Endothelial cell of umbilical vein (primary cell): ENCODE measurements at regions not wholly inside any gene's neighbourhood (a gene's known extent, or its start where the extent isn't known, plus 50 kb on each side); places are given as distances from the start of the nearest gene placed in this dataset.

Experiments used
- BruUV-seq: library from RNA; stranded (reverse); fragments of 400-500 nt; replicated peaks from 2 replicates; lab custom pipeline; 2021; lab: Mats Ljungman, UMichigan
- CTCF ChIA-PET: fragments of 300-600, 350-600 bp; sonication (Branson Sonifier 250); formaldehyde crosslinking; loops from one replicate; lab custom pipeline; 2021; ENCODE audit warnings: antibody characterized with exemption, inconsistent platforms; lab: Charles Lee
- POLR2A ChIA-PET: fragments of 300-600, 350-600 bp; sonication (Branson Sonifier 250); formaldehyde crosslinking; loops from one replicate; lab custom pipeline; 2021; ENCODE audit warnings: antibody characterized with exemption, inconsistent platforms; lab: Charles Lee
- DNase-seq: peaks from one replicate; pipeline ENCODE4 v3.0.0-alpha.2; 2011; ENCODE audit warnings: low read depth, low spot score
- FAIRE-seq: peaks from 2 replicates; lab custom pipeline; 2011; peaks lifted over from hg19 to GRCh38; lab: Jason Lieb, UNC
- H2AFZ ChIP-seq: 2 replicates; pipeline ENCODE4 v1.6.0; 2012; ENCODE audit warnings: low read depth, low read length, control low read depth, inconsistent platforms
- H3K27ac ChIP-seq: 2 replicates; pipeline ENCODE4 v1.5.1; 2011; ENCODE audit warnings: low read depth, mild to moderate bottlenecking, control low read depth, low read length, moderate library complexity; ENCODE audit not compliant: insufficient read depth
- H3K27me3 ChIP-seq, 2 experiments: 2 replicates each; pipeline versions ENCODE4 v1.6.0 to v1.6.1; 2011; ENCODE audit warnings: low read length in 2 of 2, mixed read lengths in 1 of 2; ENCODE audit not compliant: control insufficient read depth in 2 of 2, insufficient read depth in 2 of 2
- H3K36me3 ChIP-seq, 2 experiments: 2 replicates in 1 of 2; 3 replicates in 1 of 2; pipeline ENCODE4 v1.5.1; 2011; ENCODE audit warnings: low read length in 2 of 2, mild to moderate bottlenecking in 1 of 2, moderate library complexity in 1 of 2; ENCODE audit not compliant: control insufficient read depth in 2 of 2, insufficient read depth in 2 of 2; ENCODE audit errors: extremely low read depth in 1 of 2
- H3K4me1 ChIP-seq: 3 replicates; pipeline ENCODE4 v1.5.1; 2011; ENCODE audit warnings: mild to moderate bottlenecking, low read length; ENCODE audit not compliant: control insufficient read depth, insufficient read depth; ENCODE audit errors: extremely low read depth
- H3K4me2 ChIP-seq: 2 replicates; pipeline ENCODE4 v1.6.1; 2011; ENCODE audit warnings: low read length, control low read depth, mixed read lengths; ENCODE audit not compliant: insufficient read depth
- H3K4me3 ChIP-seq, 3 experiments: fragments of 200-600 bp in 1 of 3; sonication (generic), shearing (Covaris generic) in 1 of 3; replicated peaks in 1 of 3; 2 replicates each; pipeline ENCODE4 v1.5.1; 2011 to 2016; ENCODE audit warnings: control low read depth in 3 of 3, low read length in 3 of 3, mild to moderate bottlenecking in 2 of 3, inconsistent platforms in 1 of 3, low read depth in 1 of 3, moderate library complexity in 1 of 3; ENCODE audit not compliant: insufficient read depth in 1 of 3
- H3K79me2 ChIP-seq: 2 replicates; pipeline ENCODE4 v1.6.0; 2012; ENCODE audit warnings: low read length, inconsistent platforms; ENCODE audit not compliant: control insufficient read depth, insufficient read depth
- H3K9ac ChIP-seq: replicated peaks from 2 replicates; pipeline ENCODE3; 2011; ENCODE audit warnings: low read length, control low read depth; ENCODE audit not compliant: insufficient read depth; ENCODE audit errors: extremely low read depth
- H3K9me1 ChIP-seq: replicated peaks from 3 replicates; pipeline ENCODE4 v1.6.0; 2011; ENCODE audit warnings: mild to moderate bottlenecking, low read length; ENCODE audit not compliant: control insufficient read depth, insufficient read depth; ENCODE audit errors: extremely low read depth
- H3K9me3 ChIP-seq: replicated peaks from 2 replicates; pipeline ENCODE4 v1.5.1; 2012; ENCODE audit warnings: low read length, inconsistent platforms; ENCODE audit not compliant: control insufficient read depth, insufficient read depth
- H4K20me1 ChIP-seq: replicated peaks from 2 replicates; pipeline ENCODE3; 2011; ENCODE audit warnings: mild to moderate bottlenecking, low read length; ENCODE audit not compliant: control insufficient read depth, insufficient read depth; ENCODE audit errors: extremely low read depth
- EZH2 ChIP-seq: IDR thresholded peaks from 2 replicates; pipeline ENCODE4 v1.6.1; 2012; ENCODE audit warnings: borderline replicate concordance, low read depth, mild to moderate bottlenecking, moderate library complexity, low read length, inconsistent platforms; ENCODE audit not compliant: severe bottlenecking
- FOS ChIP-seq: IDR thresholded peaks from 2 replicates; pipeline ENCODE4 v1.6.1; 2011; ENCODE audit warnings: mild to moderate bottlenecking, low read length, moderate library complexity, borderline replicate concordance; ENCODE audit not compliant: insufficient read depth
- GATA2 ChIP-seq: IDR thresholded peaks from 2 replicates; pipeline ENCODE4 v1.7.0; 2011; ENCODE audit warnings: low read depth, mild to moderate bottlenecking, moderate library complexity, mixed read lengths, low read length; ENCODE audit not compliant: insufficient read length, insufficient read depth
- JUN ChIP-seq: IDR thresholded peaks from 2 replicates; pipeline ENCODE4 v1.6.1; 2011; ENCODE audit warnings: borderline replicate concordance, low read depth; ENCODE audit not compliant: insufficient read length, insufficient read depth
- MYC ChIP-seq: IDR thresholded peaks from one replicate; pipeline ENCODE4 v1.6.1; 2011; ENCODE audit warnings: mild to moderate bottlenecking, low read depth, low read length
- POLR2A ChIP-seq: IDR thresholded peaks from 2 replicates; pipeline ENCODE4 v1.6.1; 2012; ENCODE audit warnings: low read depth, mild to moderate bottlenecking, control low read depth, low read length
- POLR2AphosphoS5 ChIP-seq: IDR thresholded peaks from 2 replicates; pipeline ENCODE4 v1.6.1; 2012; ENCODE audit warnings: low read depth, mild to moderate bottlenecking, control low read depth, low read length, moderate library complexity; ENCODE audit not compliant: insufficient read depth
- dilution Hi-C: fragments of 300-500 bp; cut with MboI; formaldehyde crosslinking; loops from one replicate; pipeline ENCODE4 v1.15.0; 2019; ENCODE audit warnings: low sequenced_read_pairs; ENCODE audit not compliant: extremely low pct_ligation_motif_present
- intact Hi-C: fragments of 100-400 bp; cut with micrococcal nuclease; formaldehyde crosslinking; loops from one replicate; pipeline ENCODE4 v1.10.0; 2022
- TF ChIP-seq, protein P1 (sequence below): IDR thresholded peaks from 2 replicates; pipeline ENCODE4 v1.6.1; 2011; ENCODE audit not compliant: insufficient read depth, insufficient read length
- TF ChIP-seq, protein P2 (sequence below), 2 donors: IDR thresholded peaks; 1 replicate in 1 of 2; 2 replicates in 1 of 2; pipeline ENCODE4 v1.5.1; 2011; ENCODE audit warnings: low read length in 2 of 2, mild to moderate bottlenecking in 2 of 2, moderate library complexity in 2 of 2, control low read depth in 1 of 2, inconsistent platforms in 1 of 2, low read depth in 1 of 2; ENCODE audit not compliant: insufficient read depth in 1 of 2; ENCODE audit errors: extremely low read depth in 1 of 2

DNA sequence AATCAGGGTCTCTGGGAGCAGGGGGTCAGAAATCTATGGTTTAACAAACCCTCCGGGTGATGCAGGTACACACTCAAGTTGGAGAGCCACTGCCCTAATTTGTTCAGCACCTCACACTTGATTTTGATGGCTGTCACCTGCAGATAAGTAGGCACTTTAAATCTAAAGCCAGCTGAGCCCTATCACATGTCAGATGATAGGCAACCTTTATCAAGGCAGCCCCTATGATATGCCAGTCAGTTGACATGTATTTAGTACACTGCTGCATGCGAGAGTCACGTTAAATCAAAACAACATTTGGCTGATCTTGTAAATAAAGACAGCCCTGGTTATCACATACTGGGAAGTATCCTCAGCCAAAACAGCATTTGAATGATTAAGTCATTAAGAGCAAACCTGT lies 104.4 kb upstream of the MCTP2 start:
- intact Hi-C loops = no loop called here

More for the DNA sequence above, 104.4 kb upstream of the MCTP2 start:
- dilution Hi-C loops = no loop called here
- ChIA-PET CTCF (no interaction called here), POLR2A (no interaction called here)
- Histone ChIP-seq H3K9ac (no peak overlapping the region), H3K9me3 (no peaks in the 10 kb centered on the region), H3K4me3 (no peak overlapping the region), H3K27ac (no peak overlapping the region), H3K4me2 (no peak overlapping the region), H4K20me1 (no peaks in the 10 kb centered on the region), H3K9me1 (no peaks in the 10 kb centered on the region), H3K4me1 (no peaks in the 10 kb centered on the region), H3K27me3 (no peaks in the 10 kb centered on the region), H3K79me2 (no peaks in the 10 kb centered on the region), H2AFZ (no peak overlapping the region), H3K36me3 (no peaks in the 10 kb centered on the region)
- FAIRE-seq = no peak
- BruUV-seq = no TSS peak
- TF ChIP-seq FOS (no peak), EZH2 (no peak), POLR2AphosphoS5 (no peak), MYC (no peak), GATA2 (no peak), JUN (no peak), POLR2A (no peak)
- TF ChIP-seq, protein P1, sequence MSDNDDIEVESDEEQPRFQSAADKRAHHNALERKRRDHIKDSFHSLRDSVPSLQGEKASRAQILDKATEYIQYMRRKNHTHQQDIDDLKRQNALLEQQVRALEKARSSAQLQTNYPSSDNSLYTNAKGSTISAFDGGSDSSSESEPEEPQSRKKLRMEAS = no peak
- TF ChIP-seq, protein P2, sequence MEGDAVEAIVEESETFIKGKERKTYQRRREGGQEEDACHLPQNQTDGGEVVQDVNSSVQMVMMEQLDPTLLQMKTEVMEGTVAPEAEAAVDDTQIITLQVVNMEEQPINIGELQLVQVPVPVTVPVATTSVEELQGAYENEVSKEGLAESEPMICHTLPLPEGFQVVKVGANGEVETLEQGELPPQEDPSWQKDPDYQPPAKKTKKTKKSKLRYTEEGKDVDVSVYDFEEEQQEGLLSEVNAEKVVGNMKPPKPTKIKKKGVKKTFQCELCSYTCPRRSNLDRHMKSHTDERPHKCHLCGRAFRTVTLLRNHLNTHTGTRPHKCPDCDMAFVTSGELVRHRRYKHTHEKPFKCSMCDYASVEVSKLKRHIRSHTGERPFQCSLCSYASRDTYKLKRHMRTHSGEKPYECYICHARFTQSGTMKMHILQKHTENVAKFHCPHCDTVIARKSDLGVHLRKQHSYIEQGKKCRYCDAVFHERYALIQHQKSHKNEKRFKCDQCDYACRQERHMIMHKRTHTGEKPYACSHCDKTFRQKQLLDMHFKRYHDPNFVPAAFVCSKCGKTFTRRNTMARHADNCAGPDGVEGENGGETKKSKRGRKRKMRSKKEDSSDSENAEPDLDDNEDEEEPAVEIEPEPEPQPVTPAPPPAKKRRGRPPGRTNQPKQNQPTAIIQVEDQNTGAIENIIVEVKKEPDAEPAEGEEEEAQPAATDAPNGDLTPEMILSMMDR (IDR thresholded peaks at IDR 0.05; ENCODE audit: extremely low read depth in 1 of 2, insufficient read depth in 1 of 2, low read depth in 1 of 2, low read length in 2 of 2) = no peak
- no peak for DNase-seq
